Keratinocyte (primary cell): ENCODE measurements at regions not wholly inside any gene's neighbourhood (a gene's known extent, or its start where the extent isn't known, plus 50 kb on each side); places are given as distances from the start of the nearest gene placed in this dataset.

Experiments used
- DNase-seq: peaks from one replicate; pipeline ENCODE4 v3.0.0-alpha.2; 2011; ENCODE audit warnings: low read depth, missing footprints, low spot score
- FAIRE-seq: peaks from 2 replicates; lab custom pipeline; 2011; peaks lifted over from hg19 to GRCh38; lab: Jason Lieb, UNC
- H2AFZ ChIP-seq: 2 replicates; pipeline ENCODE4 v1.6.0; 2012; ENCODE audit warnings: low read length, control low read depth, inconsistent platforms; ENCODE audit not compliant: control insufficient read depth
- H3K27ac ChIP-seq: 2 replicates; pipeline ENCODE4 v1.5.1; 2011; ENCODE audit warnings: low read length; ENCODE audit not compliant: control insufficient read depth, insufficient read depth
- H3K27me3 ChIP-seq: 3 replicates; pipeline ENCODE4 v1.6.0; 2011; ENCODE audit warnings: low read length; ENCODE audit not compliant: control insufficient read depth, insufficient read depth; ENCODE audit errors: extremely low read depth
- H3K36me3 ChIP-seq, 2 experiments: 2 replicates in 1 of 2; 3 replicates in 1 of 2; pipeline ENCODE4 v1.5.1; 2011; ENCODE audit warnings: low read length in 2 of 2, mild to moderate bottlenecking in 1 of 2; ENCODE audit not compliant: control insufficient read depth in 2 of 2, insufficient read depth in 2 of 2; ENCODE audit errors: extremely low read depth in 1 of 2
- H3K4me1 ChIP-seq: 3 replicates; pipeline ENCODE4 v1.5.1; 2011; ENCODE audit warnings: low read length; ENCODE audit not compliant: control insufficient read depth, insufficient read depth; ENCODE audit errors: extremely low read depth
- H3K4me2 ChIP-seq: 3 replicates; pipeline ENCODE4 v1.6.0; 2011; ENCODE audit warnings: low read depth, low read length; ENCODE audit not compliant: control insufficient read depth, insufficient read depth; ENCODE audit errors: extremely low read depth
- H3K4me3 ChIP-seq, 3 experiments: fragments of 200-600 bp in 1 of 3; sonication (generic) in 1 of 3; 2 replicates in 2 of 3; 3 replicates in 1 of 3; pipeline ENCODE4 v1.5.1; 2011 to 2016; ENCODE audit warnings: low read length in 3 of 3, mild to moderate bottlenecking in 3 of 3, control low read depth in 2 of 3, inconsistent platforms in 1 of 3, low read depth in 1 of 3, mixed read lengths in 1 of 3, mixed run types in 1 of 3, moderate library complexity in 1 of 3; ENCODE audit not compliant: control insufficient read depth in 2 of 3, insufficient read depth in 2 of 3; ENCODE audit errors: extremely low read depth in 1 of 3
- H3K79me2 ChIP-seq: 2 replicates; pipeline ENCODE4 v1.6.0; 2012; ENCODE audit warnings: low read length; ENCODE audit not compliant: control insufficient read depth, insufficient read depth
- H3K9ac ChIP-seq: 3 replicates; pipeline ENCODE4 v1.6.0; 2011; ENCODE audit warnings: low read length; ENCODE audit not compliant: control insufficient read depth, insufficient read depth; ENCODE audit errors: extremely low read depth
- H3K9me1 ChIP-seq: 3 replicates; pipeline ENCODE4 v1.6.0; 2011; ENCODE audit warnings: low read length; ENCODE audit not compliant: control insufficient read depth, insufficient read depth; ENCODE audit errors: extremely low read depth
- H3K9me3 ChIP-seq: 2 replicates; pipeline ENCODE4 v1.5.1; 2012; ENCODE audit warnings: low read depth, low read length; ENCODE audit not compliant: control insufficient read depth
- H4K20me1 ChIP-seq: 3 replicates; pipeline ENCODE4 v1.6.0; 2011; ENCODE audit warnings: low read length; ENCODE audit not compliant: control insufficient read depth, insufficient read depth; ENCODE audit errors: extremely low read depth
- CTCF ChIP-seq, 3 experiments: IDR thresholded peaks in 1 of 3; conservative IDR thresholded peaks in 1 of 3; optimal IDR thresholded peaks in 1 of 3; 2 replicates in 2 of 3; 3 replicates in 1 of 3; pipeline versions ENCODE3 to v1.5.1; 2011; ENCODE audit warnings: low read length in 3 of 3, mild to moderate bottlenecking in 3 of 3, moderate library complexity in 2 of 3, control low read depth in 1 of 3, inconsistent platforms in 1 of 3; ENCODE audit not compliant: insufficient read depth in 2 of 3; ENCODE audit errors: extremely low read depth in 1 of 3
- EZH2 ChIP-seq: IDR thresholded peaks from one replicate; pipeline ENCODE4 v1.6.1; 2012; ENCODE audit warnings: inconsistent platforms, mild to moderate bottlenecking, low read length, moderate library complexity
- dilution Hi-C: fragments of 300-500 bp; cut with MboI; formaldehyde crosslinking; loops from one replicate; pipeline ENCODE4 v1.7.0; 2020; ENCODE audit warnings: low sequenced_read_pairs; ENCODE audit not compliant: extremely low pct_ligation_motif_present

- Histone ChIP-seq H3K27ac (no peak overlapping the region), H3K9me1 (no peaks in the 10 kb centered on the region), H3K27me3 (no peaks in the 10 kb centered on the region), H3K4me1 (no peaks in the 10 kb centered on the region), H2AFZ (no peak overlapping the region), H3K36me3 (no peaks in the 10 kb centered on the region), H3K9me3 (no peaks in the 10 kb centered on the region), H3K79me2 (no peaks in the 10 kb centered on the region), H3K9ac (no peak overlapping the region), H4K20me1 (no peaks in the 10 kb centered on the region), H3K4me3 (no peak overlapping the region), H3K4me2 (no peak overlapping the region)
- TF ChIP-seq CTCF (optimal IDR thresholded peaks at IDR 0.05 in 1 of 3, IDR thresholded peaks at IDR 0.05 in 1 of 3, conservative IDR thresholded peaks at IDR 0.05 in 1 of 3; ENCODE audit: extremely low read depth in 1 of 3, insufficient read depth in 2 of 3, low read length in 3 of 3) (no peak), EZH2 (no peak)
- dilution Hi-C loops, result no loop called here
- DNase-seq (no peak), FAIRE-seq (no peak)
Measured at GRCh38 chr11:131204282-131204681, 166.1 kb upstream of the NTM start.

- no peak overlapping the region for H3K4me2 ChIP-seq
- H3K27me3 ChIP-seq, result no peaks in the 10 kb centered on the region
- no peak overlapping the region for H3K4me3 ChIP-seq
- H2AFZ ChIP-seq, result no peak overlapping the region
- no peak overlapping the region for H3K9ac ChIP-seq
- DNase-seq (no peak), FAIRE-seq (no peak)
- no peak overlapping the region for H3K27ac ChIP-seq
- H3K9me1 ChIP-seq, result no peaks in the 10 kb centered on the region
- no peaks in the 10 kb centered on the region for H4K20me1 ChIP-seq
- no peaks in the 10 kb centered on the region for H3K4me1 ChIP-seq
- no peaks in the 10 kb centered on the region for H3K9me3 ChIP-seq
- H3K79me2 ChIP-seq, result no peaks in the 10 kb centered on the region
- TF ChIP-seq EZH2 (no peak), CTCF (optimal IDR thresholded peaks at IDR 0.05 in 1 of 3, IDR thresholded peaks at IDR 0.05 in 1 of 3, conservative IDR thresholded peaks at IDR 0.05 in 1 of 3; ENCODE audit: extremely low read depth in 1 of 3, insufficient read depth in 2 of 3, low read length in 3 of 3) (no peak)
- dilution Hi-C loops, result no loop called here
- H3K36me3 ChIP-seq, result no peaks in the 10 kb centered on the region
Measured at GRCh38 chr11:131204765-131205380, 165.5 kb upstream of the NTM start.
